Endodermal cell (in vitro differentiated cells): ENCODE measurements at regions not wholly inside any gene's neighbourhood (a gene's known extent, or its start where the extent isn't known, plus 50 kb on each side); places are given as distances from the start of the nearest gene placed in this dataset.
A peak's percentile ranks its signal among the peaks of the same experiment; 100 is the strongest.

Experiments used
- DNase-seq: peaks from one replicate; pipeline ENCODE4 v3.0.0-alpha.2; 2017
- H3K27ac ChIP-seq: 2 replicates; pipeline ENCODE4 v1.5.1; 2013; ENCODE audit warnings: mild to moderate bottlenecking, low read depth, low read length, moderate library complexity
- H3K27me3 ChIP-seq: 2 replicates; pipeline ENCODE4 v1.6.1; 2013; ENCODE audit warnings: mild to moderate bottlenecking, low read length, moderate library complexity; ENCODE audit not compliant: insufficient read depth, control insufficient read depth, poor library complexity, severe bottlenecking
- H3K36me3 ChIP-seq: 2 replicates; pipeline ENCODE4 v1.7.0; 2013; ENCODE audit warnings: mild to moderate bottlenecking, low read length, moderate library complexity; ENCODE audit not compliant: control insufficient read depth, insufficient read depth
- H3K4me1 ChIP-seq: one replicate; pipeline ENCODE4 v1.7.0; 2013; ENCODE audit warnings: low read length; ENCODE audit not compliant: control insufficient read depth, insufficient read depth
- H3K4me3 ChIP-seq: 2 replicates; pipeline ENCODE4 v1.5.1; 2013; ENCODE audit warnings: mild to moderate bottlenecking, low read length, moderate library complexity
- H3K9ac ChIP-seq: 2 replicates; pipeline ENCODE4 v1.6.1; 2013; ENCODE audit warnings: mild to moderate bottlenecking, low read length, moderate library complexity; ENCODE audit not compliant: poor library complexity, severe bottlenecking; ENCODE audit errors: extremely low read depth
- H3K9me3 ChIP-seq: 2 replicates; pipeline ENCODE4 v1.6.1; 2013; ENCODE audit warnings: mild to moderate bottlenecking, low read length, moderate library complexity; ENCODE audit not compliant: control insufficient read depth
- H3K27ac Mint-ChIP-seq: 2 replicates; pipeline ENCODE4 v1.8.0; 2020; ENCODE audit warnings: mixed read lengths
- H3K27me3 Mint-ChIP-seq: 2 replicates; pipeline ENCODE4 v1.8.0; 2021; ENCODE audit warnings: mild to moderate bottlenecking, mixed read lengths; ENCODE audit not compliant: insufficient read depth
- H3K36me3 Mint-ChIP-seq: 2 replicates; pipeline ENCODE4 v1.8.0; 2020; ENCODE audit warnings: low read depth, mixed read lengths
- H3K4me1 Mint-ChIP-seq: 2 replicates; pipeline ENCODE4 v1.8.0; 2020; ENCODE audit warnings: mixed read lengths
- H3K4me3 Mint-ChIP-seq: 2 replicates; pipeline ENCODE4 v1.8.0; 2020; ENCODE audit warnings: mild to moderate bottlenecking, moderate library complexity, mixed read lengths
- H3K9me3 Mint-ChIP-seq: 2 replicates; pipeline ENCODE4 v1.8.0; 2020; ENCODE audit warnings: mild to moderate bottlenecking, mixed read lengths
- WGBS, 2 experiments: methylation state at CpG; one replicate each; pipeline versions ENCODE4 v1.1.5 to v1.1.7; 2013; ENCODE audit warnings: missing lambda C conversion rate in 2 of 2, mixed read lengths in 1 of 2; ENCODE audit not compliant: insufficient coverage in 1 of 2, insufficient read length in 1 of 2; 5-methylcytosine and 5-hydroxymethylcytosine counted together
- TF ChIP-seq, protein P1 (sequence below): fragments of 200-600 bp; sonication (generic); conservative IDR thresholded peaks from 2 replicates; pipeline ENCODE4 v1.5.0; 2021; ENCODE audit warnings: antibody characterized with exemption, mild to moderate bottlenecking

DNA sequence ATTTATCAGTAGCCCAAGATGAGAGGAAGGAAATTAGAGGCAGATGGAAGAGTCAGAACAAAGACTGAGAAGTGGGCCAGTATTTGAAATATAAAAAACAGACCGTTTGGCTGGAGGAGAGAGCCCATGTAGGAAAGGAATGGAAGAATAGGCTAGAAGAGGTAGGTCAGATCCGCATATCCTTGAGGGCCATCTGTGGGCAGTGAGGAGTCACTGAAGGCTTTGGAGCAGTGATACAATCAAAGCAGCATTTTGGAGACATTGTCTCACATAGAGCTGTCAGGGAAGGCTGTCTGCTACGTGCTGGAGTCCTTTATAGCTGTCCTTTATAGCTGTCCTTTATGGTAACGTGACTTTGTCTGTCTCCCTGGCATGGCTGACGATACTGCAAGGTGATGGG is 92.0 kb upstream of the VEPH1 start:
- Histone ChIP-seq H3K27ac (no peak overlapping the region), H3K4me1 (peaks cover 2% of the 10 kb centered on the region), H3K4me3 (no peak overlapping the region), H3K9ac (no peak overlapping the region), H3K9me3 (no peaks in the 10 kb centered on the region), H3K27me3 (no peaks in the 10 kb centered on the region), H3K36me3 (no peaks in the 10 kb centered on the region)
- no peak overlapping the region for H3K4me3 Mint-ChIP-seq
- H3K27ac Mint-ChIP-seq: no peak overlapping the region
- no peaks in the 10 kb centered on the region for H3K4me1 Mint-ChIP-seq
- WGBS, 2 experiments: 68 to 88% methylated on average over 4 to 5 of the region's 5 CpGs
- TF ChIP-seq, protein P1, sequence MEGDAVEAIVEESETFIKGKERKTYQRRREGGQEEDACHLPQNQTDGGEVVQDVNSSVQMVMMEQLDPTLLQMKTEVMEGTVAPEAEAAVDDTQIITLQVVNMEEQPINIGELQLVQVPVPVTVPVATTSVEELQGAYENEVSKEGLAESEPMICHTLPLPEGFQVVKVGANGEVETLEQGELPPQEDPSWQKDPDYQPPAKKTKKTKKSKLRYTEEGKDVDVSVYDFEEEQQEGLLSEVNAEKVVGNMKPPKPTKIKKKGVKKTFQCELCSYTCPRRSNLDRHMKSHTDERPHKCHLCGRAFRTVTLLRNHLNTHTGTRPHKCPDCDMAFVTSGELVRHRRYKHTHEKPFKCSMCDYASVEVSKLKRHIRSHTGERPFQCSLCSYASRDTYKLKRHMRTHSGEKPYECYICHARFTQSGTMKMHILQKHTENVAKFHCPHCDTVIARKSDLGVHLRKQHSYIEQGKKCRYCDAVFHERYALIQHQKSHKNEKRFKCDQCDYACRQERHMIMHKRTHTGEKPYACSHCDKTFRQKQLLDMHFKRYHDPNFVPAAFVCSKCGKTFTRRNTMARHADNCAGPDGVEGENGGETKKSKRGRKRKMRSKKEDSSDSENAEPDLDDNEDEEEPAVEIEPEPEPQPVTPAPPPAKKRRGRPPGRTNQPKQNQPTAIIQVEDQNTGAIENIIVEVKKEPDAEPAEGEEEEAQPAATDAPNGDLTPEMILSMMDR: no peak
- H3K27me3 Mint-ChIP-seq: no peaks in the 10 kb centered on the region
- no peaks in the 10 kb centered on the region for H3K36me3 Mint-ChIP-seq
- no peaks in the 10 kb centered on the region for H3K9me3 Mint-ChIP-seq
- DNase-seq: no peak

DNA sequence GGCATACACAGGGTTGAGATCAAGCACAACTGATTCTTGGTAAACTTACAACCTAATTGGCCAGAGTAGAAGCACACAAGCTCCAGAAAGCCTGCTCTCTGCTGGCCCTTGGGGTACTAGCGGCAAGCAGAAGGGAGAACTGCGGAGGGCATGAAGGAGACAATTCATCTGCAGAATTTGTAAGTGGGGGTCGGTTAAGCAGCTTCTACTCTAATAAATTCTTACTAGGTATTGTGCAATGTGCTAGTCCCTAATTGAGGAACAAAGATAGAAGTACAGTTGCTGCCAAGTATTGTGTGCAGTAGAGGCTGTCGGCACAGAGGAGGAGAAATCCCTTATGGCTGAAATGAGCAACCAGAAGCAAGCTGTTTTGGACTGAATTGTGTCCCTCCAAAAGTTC is 91.2 kb upstream of the VEPH1 start:
- no peaks in the 10 kb centered on the region for H3K4me1 Mint-ChIP-seq
- Histone ChIP-seq H3K9me3 (no peaks in the 10 kb centered on the region), H3K4me3 (no peak overlapping the region), H3K4me1 (peaks cover 2% of the 10 kb centered on the region), H3K36me3 (no peaks in the 10 kb centered on the region), H3K27ac (no peak overlapping the region), H3K27me3 (no peaks in the 10 kb centered on the region), H3K9ac (no peak overlapping the region)
- TF ChIP-seq, protein P1: peak; percentile 60
- no peak overlapping the region for H3K27ac Mint-ChIP-seq
- WGBS, 2 experiments: 90 to 100% methylated on average over 1 to 4 of the region's 4 CpGs
- H3K27me3 Mint-ChIP-seq: no peaks in the 10 kb centered on the region
- peak; percentile 56 for DNase-seq
- H3K9me3 Mint-ChIP-seq: no peaks in the 10 kb centered on the region
- H3K36me3 Mint-ChIP-seq: no peaks in the 10 kb centered on the region
- no peak overlapping the region for H3K4me3 Mint-ChIP-seq

DNA sequence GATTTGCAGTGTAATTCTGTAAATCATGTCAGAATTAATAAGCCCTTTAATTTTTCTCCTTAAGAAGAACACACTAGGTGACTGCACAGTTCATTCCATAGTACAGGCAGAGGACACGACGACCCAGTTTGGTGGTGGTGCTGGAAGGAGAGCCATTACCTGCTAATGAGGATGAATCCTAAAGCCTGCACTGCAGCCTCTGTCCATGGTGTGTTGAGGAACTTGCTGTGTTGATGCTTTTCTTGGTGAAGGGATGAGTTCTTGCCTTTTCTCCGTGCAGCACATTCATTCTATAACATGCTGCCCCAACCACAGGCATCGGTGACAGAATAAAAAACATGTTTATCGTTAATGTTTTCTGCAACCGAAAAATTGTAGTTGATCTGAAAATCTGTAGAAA is 89.6 kb upstream of the VEPH1 start:
- H3K27me3 ChIP-seq: no peaks in the 10 kb centered on the region
- no peak overlapping the region for H3K4me3 ChIP-seq
- 83 to 84% methylated on average over 2 to 6 of the region's 6 CpGs for WGBS, 2 experiments
- H3K9ac ChIP-seq: no peak overlapping the region
- Mint-ChIP-seq H3K27me3 (no peaks in the 10 kb centered on the region), H3K9me3 (peaks cover 1% of the 10 kb centered on the region), H3K36me3 (no peaks in the 10 kb centered on the region), H3K4me1 (peaks cover 3% of the 10 kb centered on the region), H3K27ac (no peak overlapping the region), H3K4me3 (no peak overlapping the region)
- no peak for DNase-seq
- peaks cover 2% of the 10 kb centered on the region for H3K9me3 ChIP-seq
- H3K36me3 ChIP-seq: no peaks in the 10 kb centered on the region
- no peak overlapping the region for H3K27ac ChIP-seq
- TF ChIP-seq, protein P1: no peak
- peaks cover 2% of the 10 kb centered on the region for H3K4me1 ChIP-seq
